B cell (primary cell): ENCODE measurements at regions not wholly inside any gene's neighbourhood (a gene's known extent, or its start where the extent isn't known, plus 50 kb on each side); places are given as distances from the start of the nearest gene placed in this dataset.

Experiments
- ATAC-seq: fragments of 200-7000 bp; cut with Tn5 transposase; one replicate; pipeline ENCODE4 v1.10.0; 2021; ENCODE audit warnings: low read depth, mild to moderate bottlenecking, moderate number of reproducible peaks, moderate library complexity
- CTCF ChIA-PET: fragments of 350-600 bp; sonication (Branson Sonifier 250); formaldehyde crosslinking; loops from one replicate; lab custom pipeline; 2021; ENCODE audit warnings: antibody characterized with exemption, inconsistent platforms; lab: Charles Lee
- POLR2A ChIA-PET: fragments of 350-600 bp; sonication (Branson Sonifier 250); formaldehyde crosslinking; loops from one replicate; lab custom pipeline; 2021; ENCODE audit warnings: antibody characterized with exemption; lab: Charles Lee
- DNase-seq: peaks from one replicate; pipeline ENCODE4 v3.0.0; 2013
- H2AFZ ChIP-seq: 2 replicates; pipeline ENCODE4 v1.6.1; 2012; ENCODE audit warnings: mild to moderate bottlenecking, low read depth, low read length; ENCODE audit not compliant: insufficient read depth, poor library complexity, severe bottlenecking
- H3K27ac ChIP-seq, 2 donors: 1 replicate in 1 of 2; 2 replicates in 1 of 2; pipeline ENCODE4 v1.5.1; 2012 to 2013; ENCODE audit warnings: low read length in 2 of 2, mild to moderate bottlenecking in 2 of 2, moderate library complexity in 1 of 2
- H3K27me3 ChIP-seq, 4 experiments: fragments of 200-600 bp in 1 of 4; sonication (generic) in 1 of 4; replicated peaks in 1 of 4; 1 replicate in 2 of 4; 2 replicates in 2 of 4; pipeline versions ENCODE4 v1.6.1 to v1.7.0; 2013 to 2016; ENCODE audit warnings: low read length in 3 of 4, mild to moderate bottlenecking in 2 of 4, mixed read lengths in 1 of 4, moderate library complexity in 1 of 4; ENCODE audit not compliant: insufficient read depth in 4 of 4, control insufficient read depth in 3 of 4; ENCODE audit errors: control extremely low read depth in 1 of 4
- H3K36me3 ChIP-seq, 2 experiments: replicated peaks in 1 of 2; 1 replicate in 1 of 2; 2 replicates in 1 of 2; pipeline versions ENCODE4 v1.6.1 to v1.7.1; 2013; ENCODE audit warnings: low read length in 1 of 2; ENCODE audit not compliant: insufficient read depth in 2 of 2, control insufficient read depth in 1 of 2; ENCODE audit errors: control extremely low read depth in 1 of 2, extremely low read depth in 1 of 2
- H3K4me1 ChIP-seq, 2 donors: fragments of 200-600 bp in 1 of 2; sonication (generic) in 1 of 2; 1 replicate in 1 of 2; 2 replicates in 1 of 2; pipeline versions ENCODE4 v1.5.1 to v1.6.1; 2013 to 2017; ENCODE audit warnings: low read length in 2 of 2; ENCODE audit not compliant: control insufficient read depth in 2 of 2, insufficient read depth in 2 of 2
- H3K4me2 ChIP-seq: replicated peaks from 2 replicates; pipeline ENCODE3; 2012; ENCODE audit warnings: mild to moderate bottlenecking, low read depth, low read length; ENCODE audit not compliant: poor library complexity, severe bottlenecking
- H3K4me3 ChIP-seq, 5 experiments: fragments of 200-600 bp in 1 of 5; sonication (generic) in 1 of 5; 1 replicate in 3 of 5; 2 replicates in 2 of 5; pipeline versions ENCODE4 v1.5.1 to v1.7.0; 2011 to 2016; ENCODE audit warnings: low read length in 4 of 5, mild to moderate bottlenecking in 4 of 5, low read depth in 2 of 5, control low read depth in 1 of 5, moderate library complexity in 1 of 5; ENCODE audit not compliant: insufficient read depth in 1 of 5; ENCODE audit errors: control extremely low read depth in 1 of 5, extremely low read depth in 1 of 5
- H3K79me2 ChIP-seq: fragments of 200-600 bp; sonication (generic); one replicate; pipeline ENCODE4 v1.6.0; 2016; ENCODE audit warnings: low read length; ENCODE audit not compliant: control insufficient read depth, insufficient read depth
- H3K9ac ChIP-seq: fragments of 200-600 bp; sonication (generic); 2 replicates; pipeline ENCODE4 v1.6.1; 2017; ENCODE audit warnings: mild to moderate bottlenecking, low read length, moderate library complexity
- H3K9me3 ChIP-seq, 3 donors: one replicate each; pipeline versions ENCODE4 v1.6.1 to v1.7.1; 2013; ENCODE audit warnings: low read length in 2 of 3; ENCODE audit not compliant: control insufficient read depth in 2 of 3, insufficient read depth in 1 of 3; ENCODE audit errors: control extremely low read depth in 1 of 3
- H4K20me1 ChIP-seq: 2 replicates; pipeline ENCODE4 v1.6.0; 2012; ENCODE audit warnings: mild to moderate bottlenecking, low read length; ENCODE audit not compliant: insufficient read depth, control insufficient read depth, poor library complexity, severe bottlenecking
- H3K27ac Mint-ChIP-seq: one replicate; pipeline ENCODE4 v1.8.0; 2021; ENCODE audit warnings: mixed read lengths
- H3K27me3 Mint-ChIP-seq: one replicate; pipeline ENCODE4 v1.8.0; 2021; ENCODE audit warnings: mixed read lengths
- H3K4me1 Mint-ChIP-seq: one replicate; pipeline ENCODE4 v1.8.0; 2021; ENCODE audit warnings: mixed read lengths
- H3K4me3 Mint-ChIP-seq: one replicate; pipeline ENCODE4 v1.8.0; 2021; ENCODE audit warnings: mixed read lengths
- H3K9me3 Mint-ChIP-seq: one replicate; pipeline ENCODE4 v1.8.0; 2022; ENCODE audit warnings: mixed read lengths; ENCODE audit not compliant: insufficient read depth
- CTCF ChIP-seq: fragments of 200-600 bp; IDR thresholded peaks from one replicate; pipeline ENCODE4 v1.8.0; 2022; ENCODE audit warnings: antibody characterized with exemption, mild to moderate bottlenecking
- EZH2 ChIP-seq: IDR thresholded peaks from 2 replicates; pipeline ENCODE4 v1.6.1; 2012; ENCODE audit warnings: borderline replicate concordance, low read depth, mild to moderate bottlenecking, moderate library complexity, low read length; ENCODE audit not compliant: insufficient read depth, poor library complexity, severe bottlenecking
- WGBS: methylation state at CpG from one replicate; pipeline ENCODE4 v1.1.5; 2013; ENCODE audit warnings: missing lambda C conversion rate; ENCODE audit not compliant: insufficient coverage; 5-methylcytosine and 5-hydroxymethylcytosine counted together
- intact Hi-C: fragments of 100-400 bp; cut with micrococcal nuclease; formaldehyde crosslinking; loops from one replicate; pipeline ENCODE4 v1.10.0; 2022

GRCh38 chr4:141391771-141392170 lies 171.1 kb downstream of the ZNF330 start:
- no peak for DNase-seq
- Mint-ChIP-seq H3K9me3 (no peaks in the 10 kb centered on the region), H3K4me1 (no peaks in the 10 kb centered on the region), H3K4me3 (no peak overlapping the region), H3K27ac (no peak overlapping the region), H3K27me3 (no peaks in the 10 kb centered on the region)
- Histone ChIP-seq H3K36me3 (no peaks in the 10 kb centered on the region), H3K79me2 (no peaks in the 10 kb centered on the region), H3K9me3 (no peaks in the 10 kb centered on the region), H3K9ac (no peak overlapping the region), H4K20me1 (no peaks in the 10 kb centered on the region), H3K4me1 (no peaks in the 10 kb centered on the region), H2AFZ (no peak overlapping the region), H3K4me2 (no peak overlapping the region), H3K27ac (no peak overlapping the region), H3K4me3 (no peak overlapping the region), H3K27me3 (no peaks in the 10 kb centered on the region)
- 90% methylated on average over 2 of the region's 3 CpGs for WGBS
- intact Hi-C loops = no loop called here
- ChIA-PET POLR2A (no interaction called here), CTCF (no interaction called here)
- ATAC-seq = no peak
- TF ChIP-seq CTCF (no peak), EZH2 (no peak)

- no peaks in the 10 kb centered on the region for H3K36me3 ChIP-seq
- Mint-ChIP-seq H3K27me3 (no peaks in the 10 kb centered on the region), H3K4me1 (no peaks in the 10 kb centered on the region), H3K9me3 (no peaks in the 10 kb centered on the region), H3K4me3 (no peak overlapping the region), H3K27ac (no peak overlapping the region)
- H4K20me1 ChIP-seq = no peaks in the 10 kb centered on the region
- no peak overlapping the region for H3K27ac ChIP-seq
- ChIA-PET CTCF (no interaction called here), POLR2A (no interaction called here)
- DNase-seq = no peak
- no peaks in the 10 kb centered on the region for H3K27me3 ChIP-seq
- no peak overlapping the region for H2AFZ ChIP-seq
- no peaks in the 10 kb centered on the region for H3K9me3 ChIP-seq
- no peak overlapping the region for H3K4me3 ChIP-seq
- no peaks in the 10 kb centered on the region for H3K79me2 ChIP-seq
- ATAC-seq = no peak
- H3K4me2 ChIP-seq = no peak overlapping the region
- intact Hi-C loops = no loop called here
- H3K9ac ChIP-seq = no peak overlapping the region
- WGBS = no CpG with 5 or more reads among the region's 1 CpG
- no peaks in the 10 kb centered on the region for H3K4me1 ChIP-seq
- TF ChIP-seq CTCF = no peak
- no peak for TF ChIP-seq EZH2
These were observed 174.6 kb downstream of the ZNF330 start for GRCh38 chr4:141395246-141395830.
